DMS153 treated with DMSO at 0.1 percent for 48 hours (cell line): ENCODE measurements at regions not wholly inside any gene's neighbourhood (a gene's known extent, or its start where the extent isn't known, plus 50 kb on each side); places are given as distances from the start of the nearest gene placed in this dataset.
"Not testable (repeated sequence)": the region's sequence is repeated elsewhere in the genome, so short reads cannot be mapped to it uniquely, and the experiment has no call there.

Experiments used
- DNase-seq: peaks from one replicate; lab custom pipeline; 2025; ENCODE audit not compliant: unreplicated experiment; lab: John Stamatoyannopoulos, UW

DNA sequence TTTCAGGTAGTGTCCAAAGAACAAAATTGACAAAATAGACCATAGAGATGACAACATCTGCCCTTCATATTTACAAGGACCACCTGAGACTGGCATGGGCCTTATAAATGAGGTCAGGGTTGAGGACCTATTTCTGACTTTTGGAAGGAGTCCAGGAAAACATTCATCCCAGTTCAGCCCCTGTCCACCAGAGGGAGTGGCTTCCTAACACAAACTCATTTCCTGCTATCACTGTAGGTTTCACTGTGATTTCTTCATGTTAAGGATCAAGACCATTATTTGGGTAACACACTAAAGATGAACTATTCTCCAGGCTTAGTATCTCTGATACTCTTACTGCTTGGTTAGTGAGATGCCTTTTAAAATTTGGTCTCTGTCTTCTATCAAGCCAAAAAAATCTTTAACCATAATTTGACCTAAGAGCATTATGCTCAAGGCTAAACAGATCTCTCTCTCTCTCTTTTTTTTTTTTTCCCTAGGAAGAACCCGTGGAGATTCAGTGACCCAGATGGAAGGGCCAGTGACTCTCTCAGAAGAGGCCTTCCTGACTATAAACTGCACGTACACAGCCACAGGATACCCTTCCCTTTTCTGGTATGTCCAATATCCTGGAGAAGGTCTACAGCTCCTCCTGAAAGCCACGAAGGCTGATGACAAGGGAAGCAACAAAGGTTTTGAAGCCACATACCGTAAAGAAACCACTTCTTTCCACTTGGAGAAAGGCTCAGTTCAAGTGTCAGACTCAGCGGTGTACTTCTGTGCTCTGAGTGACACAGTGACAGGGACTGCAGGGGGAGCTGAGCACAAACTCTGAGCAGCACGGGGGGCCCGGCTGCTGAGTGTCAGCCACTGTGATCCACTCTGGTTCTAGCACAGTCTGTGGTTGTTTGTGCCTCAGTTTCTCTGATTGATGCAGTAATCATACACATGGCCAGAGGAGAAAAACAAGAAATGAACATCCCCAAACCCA is 267.6 kb upstream of the OR4E1 start:
- DNase-seq, result no peak

DNA sequence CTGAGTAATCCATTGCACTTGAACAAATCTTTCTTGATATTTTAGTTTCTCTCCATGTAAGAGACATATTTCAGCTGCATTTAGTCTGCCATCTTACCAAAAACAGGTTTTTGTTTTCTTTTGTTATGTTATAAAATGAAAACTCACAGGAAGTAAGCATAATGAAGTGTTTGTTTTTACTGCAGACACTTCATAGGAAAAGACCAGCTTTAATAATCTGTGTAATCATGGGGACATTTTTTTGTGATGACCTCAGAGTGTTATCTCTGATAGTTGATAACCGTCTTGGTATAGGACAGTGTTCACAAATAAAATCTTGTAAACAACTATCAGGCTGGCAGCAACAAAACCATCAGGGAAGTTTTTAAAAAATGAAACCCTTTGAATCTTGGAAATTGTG is 266.2 kb upstream of the OR4E1 start:
- no peak for DNase-seq

DNA sequence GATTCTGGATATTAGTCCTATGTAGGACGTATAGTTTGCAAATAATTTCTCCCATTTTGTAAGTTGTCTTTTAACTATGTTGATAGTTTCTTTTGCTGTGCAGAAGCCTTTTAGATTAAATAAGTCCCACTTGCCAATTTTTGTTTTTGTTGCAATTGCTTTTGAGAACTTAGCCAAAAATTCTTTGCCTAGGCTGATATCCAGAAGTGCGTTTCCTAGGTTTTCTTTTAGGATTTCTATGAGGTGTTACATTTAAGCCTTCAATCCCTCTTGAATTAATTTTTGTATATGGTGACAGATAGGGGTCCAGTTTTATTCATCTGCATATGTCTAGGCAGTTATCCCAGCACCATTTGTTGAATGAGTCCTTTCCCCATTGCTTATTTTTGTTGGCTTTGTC is 264.4 kb upstream of the OR4E1 start:
- DNase-seq, result no peak

DNA sequence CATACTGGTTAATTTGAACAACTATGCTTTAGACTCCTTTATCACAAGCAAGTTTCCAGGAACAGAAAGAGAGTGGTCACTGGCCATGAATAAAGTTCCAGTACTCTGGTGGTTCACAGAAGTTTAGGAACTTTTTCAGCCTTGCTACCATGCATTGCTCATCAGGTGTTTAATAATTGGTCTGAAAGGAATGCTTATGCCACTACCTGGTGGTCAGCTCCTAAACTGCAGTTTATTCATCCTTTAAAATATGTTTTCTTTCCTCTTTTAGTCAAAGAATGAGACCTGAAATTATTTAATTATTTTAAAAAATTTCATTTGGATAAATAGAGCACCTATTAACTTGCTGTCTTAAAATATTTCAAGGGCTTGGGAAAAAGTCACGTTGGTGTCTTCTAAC is 260.1 kb upstream of the OR4E1 start:
- no peak for DNase-seq

DNA sequence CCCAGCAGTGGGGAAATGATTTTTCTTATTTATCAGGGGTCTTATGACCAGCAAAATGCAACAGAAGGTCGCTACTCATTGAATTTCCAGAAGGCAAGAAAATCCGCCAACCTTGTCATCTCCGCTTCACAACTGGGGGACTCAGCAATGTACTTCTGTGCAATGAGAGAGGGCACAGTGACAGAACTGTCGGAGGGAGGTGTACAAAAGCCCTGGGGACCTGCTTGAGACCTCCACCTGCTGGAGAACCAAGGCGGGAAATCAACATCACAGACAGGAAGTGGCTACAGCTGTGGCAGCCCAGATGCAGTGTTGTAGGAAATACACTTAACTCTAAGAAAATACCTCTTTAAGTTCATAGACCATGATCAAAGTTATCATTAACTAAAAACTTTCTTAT is 250.9 kb upstream of the OR4E1 start:
- DNase-seq, result no peak

DNA sequence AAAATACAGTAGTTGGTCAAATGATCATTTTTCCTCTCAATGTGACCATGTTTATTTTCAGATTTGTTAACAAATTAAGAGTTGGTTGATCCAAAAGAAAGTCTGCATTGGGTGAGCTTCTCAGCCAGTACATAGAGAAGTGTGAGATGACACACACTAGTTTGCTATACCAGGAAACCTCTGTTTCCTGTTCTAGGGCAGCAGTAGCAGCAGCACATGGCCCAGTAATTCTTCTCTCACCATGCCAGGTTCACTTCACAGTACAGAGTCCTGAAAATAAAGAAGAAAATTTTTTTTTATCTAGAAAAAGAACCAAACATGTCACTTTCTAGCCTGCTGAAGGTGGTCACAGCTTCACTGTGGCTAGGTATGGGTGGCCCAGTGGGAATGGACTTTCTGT is 250.2 kb upstream of the OR4E1 start:
- DNase-seq, result no peak

DNA sequence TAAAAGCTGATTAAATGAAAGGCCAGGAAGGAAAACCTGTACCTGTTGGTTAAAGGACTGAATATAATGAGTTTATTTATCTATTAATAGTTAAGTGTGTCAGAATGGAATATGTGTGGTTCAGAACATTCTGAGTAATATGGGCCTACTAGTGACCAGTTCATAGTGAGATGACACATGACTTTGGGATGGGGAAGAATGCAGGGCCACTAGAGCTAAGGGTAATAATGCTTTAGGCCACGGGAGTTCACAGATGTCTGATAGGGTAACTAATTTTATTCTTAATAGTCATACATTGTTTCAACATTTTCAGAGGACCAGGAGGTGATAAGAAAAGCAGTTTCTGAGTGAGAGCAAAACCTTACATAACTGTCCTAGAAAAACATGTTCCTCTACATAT is 247.8 kb upstream of the OR4E1 start:
- DNase-seq, result no peak

DNA sequence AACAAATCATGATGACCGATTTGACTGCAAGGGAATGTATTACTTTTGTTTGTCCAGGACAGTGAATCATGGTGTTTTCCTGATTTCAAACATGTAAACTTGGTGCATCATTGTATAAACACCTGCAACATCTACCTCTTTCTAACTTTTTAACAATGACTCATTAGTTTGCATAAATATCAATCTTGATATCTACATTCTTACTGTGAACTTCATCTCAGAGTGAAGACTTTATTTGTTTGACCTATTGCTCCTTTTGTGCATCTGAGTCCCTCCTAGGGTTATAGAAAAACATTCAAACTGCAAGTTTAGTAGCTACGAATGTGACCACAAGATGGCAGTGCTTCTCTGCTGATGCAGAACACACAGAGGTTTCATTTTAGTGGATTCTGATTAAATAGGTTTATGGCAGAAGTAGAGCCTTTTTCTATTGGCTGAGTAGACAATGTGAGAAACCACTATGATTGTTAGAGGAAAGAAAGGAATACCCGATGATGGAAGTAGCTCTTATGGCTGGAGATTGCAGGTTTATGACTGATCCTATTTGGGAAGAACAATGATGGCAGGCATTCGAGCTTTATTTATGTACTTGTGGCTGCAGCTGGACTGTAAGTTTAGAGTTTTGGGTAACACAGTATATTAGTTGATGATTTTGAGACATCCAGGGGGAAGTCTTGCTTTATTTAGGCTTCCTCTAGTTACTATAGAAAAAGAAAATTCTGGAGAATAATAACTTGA is 244.2 kb upstream of the OR4E1 start:
- peak; percentile 31 for DNase-seq

DNA sequence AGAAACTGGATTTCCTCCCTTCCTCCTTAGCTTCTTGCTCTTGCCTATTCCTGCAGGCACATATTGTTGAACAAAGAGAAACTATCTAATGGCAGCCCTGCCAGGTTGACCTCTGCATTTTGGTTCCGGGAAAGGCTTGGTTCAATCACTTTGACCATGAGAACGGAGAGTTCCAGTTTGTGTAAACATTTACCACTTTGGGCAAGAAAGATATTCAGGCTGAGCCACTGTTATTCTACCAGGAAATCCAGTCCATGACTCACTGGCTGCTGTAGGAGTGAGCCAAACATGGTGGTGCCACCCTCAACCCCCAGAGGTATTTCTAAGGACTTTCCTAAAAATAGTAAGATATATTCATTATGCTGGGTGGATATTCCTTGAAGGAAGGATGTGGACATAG is 242.2 kb upstream of the OR4E1 start:
- no peak for DNase-seq

DNA sequence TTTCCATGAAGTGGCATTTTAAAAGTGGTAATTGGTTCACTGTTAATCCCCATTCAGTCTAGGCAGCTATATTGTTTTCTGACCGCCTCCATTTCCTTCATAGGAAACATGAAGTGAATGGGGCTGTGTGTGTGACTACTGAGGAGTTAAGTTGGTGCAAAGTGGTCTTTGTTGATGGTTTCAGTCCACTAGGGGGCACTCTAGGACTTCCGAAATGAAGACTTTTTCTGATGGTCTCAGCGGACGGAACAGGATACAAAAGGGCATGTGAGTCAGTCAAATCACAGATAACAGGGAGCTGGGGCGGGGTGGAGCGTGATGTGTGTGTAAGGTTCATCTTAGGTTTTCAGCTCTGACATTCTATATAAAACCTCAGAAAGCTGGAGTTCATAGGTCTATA is 240.1 kb upstream of the OR4E1 start:
- DNase-seq, result peak; percentile 21

DNA sequence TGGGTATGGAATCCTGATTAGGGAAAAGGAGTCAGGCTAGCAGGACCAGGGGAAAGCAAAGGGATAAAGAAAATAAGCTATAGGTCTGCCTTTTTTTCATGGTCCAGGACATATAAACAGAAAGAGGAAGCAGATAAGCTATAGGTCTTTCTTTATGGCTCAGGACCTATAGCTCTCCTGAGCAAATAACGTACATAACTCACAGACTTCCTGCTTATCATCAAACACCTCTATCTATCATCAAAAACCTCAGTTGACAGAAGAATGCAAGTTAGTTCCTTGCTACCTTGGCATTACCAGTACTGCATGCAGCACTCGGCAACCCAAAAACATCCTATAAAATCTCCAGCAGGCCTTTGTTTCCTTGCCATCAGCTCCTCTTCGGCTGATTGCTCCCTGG is 238.7 kb upstream of the OR4E1 start:
- no peak for DNase-seq

DNA sequence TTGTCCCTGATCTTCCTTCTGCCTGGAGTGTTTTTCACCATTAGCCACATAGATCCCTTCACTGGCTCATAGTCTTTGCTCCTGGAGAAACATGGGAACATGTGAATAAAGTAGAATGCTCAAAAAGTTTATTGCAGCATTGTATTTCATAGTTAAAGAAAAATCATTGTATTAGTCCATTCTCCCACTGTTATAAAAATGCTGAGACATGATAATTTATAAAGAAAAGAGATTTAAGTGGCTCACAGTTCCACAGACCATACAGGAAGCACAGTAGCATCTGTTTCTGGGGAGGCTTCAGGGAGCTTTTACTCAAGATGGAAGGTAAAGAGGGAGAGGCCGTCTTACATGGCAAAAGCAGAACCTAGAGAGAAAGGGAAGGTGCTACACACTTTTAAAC is 238.3 kb upstream of the OR4E1 start:
- DNase-seq, result no peak

DNA sequence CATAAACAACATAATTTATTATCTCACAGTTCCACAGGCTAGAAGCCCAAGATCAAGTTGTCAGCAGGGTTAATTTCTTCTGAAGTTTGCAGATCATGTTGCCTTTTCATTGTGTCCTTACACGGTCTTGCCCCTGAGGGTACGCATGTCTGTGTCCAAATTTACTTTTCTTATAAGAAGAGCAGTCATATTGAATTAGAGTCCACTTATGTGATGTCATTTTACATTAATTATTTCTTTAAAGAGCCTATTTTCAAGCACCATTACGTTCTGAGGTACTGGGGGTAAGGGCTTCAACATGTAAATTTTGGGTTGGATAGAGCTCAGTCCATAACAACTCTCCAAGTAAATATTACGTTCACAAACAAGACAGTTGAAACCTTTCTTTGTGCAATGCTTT is 236.6 kb upstream of the OR4E1 start:
- DNase-seq, result no peak

DNA sequence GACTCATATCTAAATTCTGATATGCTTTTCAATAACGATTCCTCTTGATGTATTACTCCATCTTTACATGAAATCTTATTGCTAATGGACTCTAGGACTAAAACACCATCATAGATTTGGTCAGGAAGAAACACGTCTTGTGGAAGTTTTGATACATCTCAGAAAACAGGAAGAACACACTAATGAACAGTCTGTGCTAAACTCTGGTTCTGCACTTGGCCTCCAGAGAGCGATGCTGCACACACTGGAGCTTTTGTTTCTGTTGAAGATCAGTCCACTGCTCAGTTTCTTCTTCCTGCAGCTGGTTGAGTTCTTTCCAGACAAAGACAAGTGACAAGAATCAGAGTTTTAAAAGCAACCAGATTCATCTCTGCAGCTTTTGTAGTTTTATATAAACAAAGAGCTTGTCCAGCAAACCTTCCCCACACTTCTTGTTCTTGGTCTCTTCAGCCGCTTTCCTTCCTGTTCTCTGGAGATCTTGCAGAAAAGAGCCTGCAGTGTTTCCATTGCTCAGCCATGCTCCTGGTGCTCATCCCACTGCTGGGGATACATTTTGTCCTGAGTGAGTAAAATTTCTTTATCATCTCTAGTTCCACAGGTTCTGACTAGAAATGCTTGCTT is 229.1 kb upstream of the OR4E1 start:
- DNase-seq, result no peak

DNA sequence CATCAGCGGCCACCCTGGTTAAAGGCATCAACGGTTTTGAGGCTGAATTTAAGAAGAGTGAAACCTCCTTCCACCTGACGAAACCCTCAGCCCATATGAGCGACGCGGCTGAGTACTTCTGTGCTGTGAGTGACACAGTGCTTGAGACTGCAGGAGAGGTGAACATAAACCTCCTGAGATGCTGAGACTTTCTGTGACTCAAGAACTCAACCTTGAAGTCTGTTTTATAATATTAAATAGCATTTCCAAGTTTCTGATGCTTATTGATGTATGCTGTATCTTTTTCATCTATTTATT is 221.2 kb upstream of the OR4E1 start:
- not testable (repeated sequence) for DNase-seq

DNA sequence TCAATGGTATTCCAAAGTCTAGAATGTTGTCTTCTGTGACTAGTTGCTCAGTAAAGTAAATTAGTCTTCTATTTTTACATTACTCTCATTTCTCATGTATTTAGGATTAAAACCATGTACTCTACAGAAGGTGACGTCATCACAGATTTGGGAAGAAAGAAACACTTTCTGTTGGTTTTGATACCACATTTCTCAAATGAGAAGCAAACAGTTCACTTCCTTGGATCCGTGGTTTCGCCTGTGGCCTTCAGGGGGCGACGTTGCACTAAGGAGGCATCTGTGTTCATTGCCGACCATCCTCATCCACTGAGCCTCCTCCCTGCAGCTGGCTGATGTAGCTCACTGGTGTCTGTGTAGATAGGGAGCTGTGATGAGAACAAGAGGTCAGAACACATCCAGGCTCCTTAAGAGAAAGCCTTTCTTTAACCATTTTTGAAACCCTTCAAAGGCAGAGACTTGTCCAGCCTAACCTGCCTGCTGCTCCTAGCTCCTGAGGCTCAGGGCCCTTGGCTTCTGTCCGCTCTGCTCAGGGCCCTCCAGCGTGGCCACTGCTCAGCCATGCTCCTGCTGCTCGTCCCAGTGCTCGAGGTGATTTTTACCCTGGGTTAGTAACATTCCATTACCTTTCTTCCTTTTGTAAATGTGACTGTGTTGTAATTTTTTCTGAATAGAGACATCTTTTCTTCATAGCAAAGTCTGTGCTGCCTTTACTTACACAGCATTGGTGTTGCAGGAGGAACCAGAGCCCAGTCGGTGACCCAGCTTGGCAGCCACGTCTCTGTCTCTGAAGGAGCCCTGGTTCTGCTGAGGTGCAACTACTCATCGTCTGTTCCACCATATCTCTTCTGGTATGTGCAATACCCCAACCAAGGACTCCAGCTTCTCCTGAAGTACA is 220.6 kb upstream of the OR4E1 start:
- DNase-seq, result no peak

DNA sequence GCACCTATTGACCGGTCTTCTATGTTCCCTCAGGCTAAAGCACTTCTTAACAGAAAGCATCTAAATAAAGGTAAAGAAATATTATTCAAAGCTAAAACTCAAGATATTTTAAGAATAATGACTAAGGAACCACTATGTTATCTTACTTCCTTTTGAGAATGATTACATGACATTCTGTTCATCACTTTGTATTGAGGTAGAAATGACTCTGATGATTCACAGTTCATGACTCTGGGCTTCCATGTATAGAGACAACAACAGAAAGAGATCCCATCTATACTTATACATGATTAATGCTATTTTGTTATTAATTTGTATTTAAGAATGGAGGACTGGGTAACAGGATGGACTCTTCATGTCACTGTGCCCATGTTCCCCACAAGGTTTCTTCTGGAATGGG is 218.3 kb upstream of the OR4E1 start:
- DNase-seq, result no peak

DNA sequence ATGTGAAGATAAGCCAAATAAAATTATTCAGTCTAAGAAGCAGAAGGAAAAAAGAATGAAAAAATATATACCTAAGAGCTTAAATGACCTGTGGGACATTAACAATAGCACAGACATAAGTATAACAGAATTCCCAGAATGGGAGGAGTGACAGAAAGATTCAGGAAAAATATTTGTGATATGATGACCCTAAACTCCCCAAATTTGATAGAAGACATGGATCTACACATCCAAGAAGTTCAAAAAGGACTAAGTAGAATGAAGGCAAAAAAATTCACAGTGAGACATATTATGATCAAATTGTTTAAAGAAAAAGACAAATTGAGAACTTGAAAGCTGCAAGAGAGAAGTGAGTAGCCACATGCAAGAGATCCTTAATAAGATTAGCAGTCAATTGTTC is 211.4 kb upstream of the OR4E1 start:
- no peak for DNase-seq

DNA sequence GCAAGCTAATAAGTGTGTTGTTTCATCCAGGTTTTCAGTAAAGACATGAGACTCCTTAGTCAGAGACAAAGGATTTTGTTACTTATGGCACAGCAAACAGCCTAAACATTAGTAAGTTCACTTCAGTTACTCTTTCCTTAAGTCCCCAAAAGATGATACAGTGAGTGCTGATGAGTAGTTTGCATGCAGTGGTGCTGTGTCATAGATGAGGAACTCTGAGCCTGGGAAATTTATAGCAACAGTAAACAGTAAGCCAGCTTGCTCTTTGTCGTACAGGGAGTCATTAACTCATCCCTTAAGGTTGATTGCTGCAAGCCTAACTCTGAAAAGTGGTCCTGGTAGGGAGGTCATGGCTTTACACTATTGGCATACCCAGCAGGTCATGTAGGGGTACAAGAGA is 208.6 kb upstream of the OR4E1 start:
- DNase-seq, result no peak

DNA sequence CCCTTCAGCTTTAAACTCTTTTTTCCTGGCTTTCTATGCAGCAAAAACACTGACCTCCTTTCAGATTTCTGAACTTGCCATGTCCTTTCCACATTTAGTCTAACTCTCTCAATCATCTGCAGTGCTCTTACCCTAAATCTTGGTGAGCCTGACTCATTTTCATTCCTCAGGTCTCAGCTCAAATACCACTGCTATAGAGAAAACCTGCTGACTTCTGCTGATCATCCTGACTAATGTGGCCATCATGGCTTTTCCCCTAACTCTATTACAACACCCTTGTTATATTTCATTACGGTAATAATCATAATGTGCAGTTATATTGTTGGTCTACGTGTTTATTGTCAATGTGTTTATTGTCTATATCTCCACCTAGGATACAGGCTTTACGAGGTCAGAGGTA is 207.3 kb upstream of the OR4E1 start:
- DNase-seq, result no peak

DNA sequence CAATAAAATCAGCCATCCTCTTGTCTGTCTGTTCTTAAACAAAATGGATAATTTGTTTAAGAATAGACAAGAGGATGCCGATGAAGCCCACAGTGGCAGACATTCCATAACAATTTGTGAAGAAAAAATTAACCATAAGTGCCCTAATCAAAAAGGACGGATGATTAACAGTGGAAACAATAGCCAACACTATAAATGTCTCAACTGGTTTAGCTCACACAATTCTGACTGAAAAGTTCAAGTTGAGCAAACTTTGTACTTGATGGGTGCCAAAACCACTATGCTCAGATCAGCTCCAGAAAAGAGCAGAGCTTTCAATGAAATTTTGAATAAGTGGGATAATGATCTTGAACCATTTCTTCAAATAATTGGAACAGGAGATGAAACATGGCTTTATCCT is 202.2 kb upstream of the OR4E1 start:
- DNase-seq, result no peak
